Gastroesophageal sphincter (tissue), 3 donors: ENCODE measurements at regions not wholly inside any gene's neighbourhood (a gene's known extent, or its start where the extent isn't known, plus 50 kb on each side); places are given as distances from the start of the nearest gene placed in this dataset.

Experiments
- EP300 ChIP-seq: sonication (generic); formaldehyde crosslinking; IDR thresholded peaks from one replicate; pipeline ENCODE4 v1.6.1; 2017; ENCODE audit warnings: antibody characterized with exemption, mild to moderate bottlenecking
- POLR2A ChIP-seq, 2 donors: fragments of 450-650 bp; IDR thresholded peaks; one replicate each; pipeline ENCODE4 v1.6.1; 2017; ENCODE audit warnings: antibody characterized with exemption in 2 of 2, mild to moderate bottlenecking in 2 of 2, moderate library complexity in 1 of 2
- POLR2AphosphoS5 ChIP-seq: sonication (generic); formaldehyde crosslinking; IDR thresholded peaks from one replicate; pipeline ENCODE4 v1.6.1; 2017; ENCODE audit warnings: antibody characterized with exemption
- TF ChIP-seq, protein P1 (sequence below), 4 experiments: fragments of 200-600 bp in 2 of 4; fragments of 450-650 bp in 2 of 4; sonication (generic) in 1 of 4; IDR thresholded peaks; one replicate each; pipeline ENCODE4 v1.5.1; 2017 to 2019; ENCODE audit warnings: antibody characterized with exemption in 4 of 4, mild to moderate bottlenecking in 2 of 4, moderate library complexity in 2 of 4

DNA sequence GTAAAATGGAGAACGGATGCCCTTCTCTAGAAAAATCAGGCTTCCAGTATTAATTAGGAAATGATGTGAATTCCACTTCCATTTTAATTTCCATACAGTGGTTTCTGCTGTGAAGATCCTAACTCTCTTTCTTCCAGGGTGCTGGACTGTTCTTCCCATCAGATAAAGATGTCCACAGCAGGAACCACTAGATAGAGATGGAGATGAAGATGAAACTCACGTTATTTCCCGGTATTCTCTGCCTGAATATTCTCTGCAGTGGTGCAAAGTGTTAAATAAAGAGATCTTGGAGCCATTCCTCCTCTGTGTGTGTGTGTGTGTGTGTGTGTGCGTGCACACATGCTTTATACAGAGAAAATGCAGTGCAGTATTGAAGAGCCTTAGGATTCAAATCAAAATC is 727.5 kb downstream of the KCNJ2 start:
- TF ChIP-seq, protein P1, sequence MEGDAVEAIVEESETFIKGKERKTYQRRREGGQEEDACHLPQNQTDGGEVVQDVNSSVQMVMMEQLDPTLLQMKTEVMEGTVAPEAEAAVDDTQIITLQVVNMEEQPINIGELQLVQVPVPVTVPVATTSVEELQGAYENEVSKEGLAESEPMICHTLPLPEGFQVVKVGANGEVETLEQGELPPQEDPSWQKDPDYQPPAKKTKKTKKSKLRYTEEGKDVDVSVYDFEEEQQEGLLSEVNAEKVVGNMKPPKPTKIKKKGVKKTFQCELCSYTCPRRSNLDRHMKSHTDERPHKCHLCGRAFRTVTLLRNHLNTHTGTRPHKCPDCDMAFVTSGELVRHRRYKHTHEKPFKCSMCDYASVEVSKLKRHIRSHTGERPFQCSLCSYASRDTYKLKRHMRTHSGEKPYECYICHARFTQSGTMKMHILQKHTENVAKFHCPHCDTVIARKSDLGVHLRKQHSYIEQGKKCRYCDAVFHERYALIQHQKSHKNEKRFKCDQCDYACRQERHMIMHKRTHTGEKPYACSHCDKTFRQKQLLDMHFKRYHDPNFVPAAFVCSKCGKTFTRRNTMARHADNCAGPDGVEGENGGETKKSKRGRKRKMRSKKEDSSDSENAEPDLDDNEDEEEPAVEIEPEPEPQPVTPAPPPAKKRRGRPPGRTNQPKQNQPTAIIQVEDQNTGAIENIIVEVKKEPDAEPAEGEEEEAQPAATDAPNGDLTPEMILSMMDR (IDR thresholded peaks at IDR 0.05): no peak
- TF ChIP-seq POLR2A (IDR thresholded peaks at IDR 0.05): no peak
- no peak for TF ChIP-seq EP300
- TF ChIP-seq POLR2AphosphoS5: no peak
